ENCODE measurements at regions not wholly inside any gene's neighbourhood (a gene's known extent, or its start where the extent isn't known, plus 50 kb on each side); places are given as distances from the start of the nearest gene placed in this dataset.
"Not testable (repeated sequence)": the region's sequence is repeated elsewhere in the genome, so short reads cannot be mapped to it uniquely, and the experiment has no call there.

GRCh38 chr3:116512281-116512680 is 67.0 kb upstream of the LSAMP start:
- DNase-seq (ENCODE audit: low spot score): no peak

- no peak for DNase-seq (ENCODE audit: low spot score)
Measured at GRCh38 chr3:116512931-116513330, 67.6 kb upstream of the LSAMP start.

- no peak for DNase-seq (ENCODE audit: low spot score)
Measured at GRCh38 chr3:116515973-116516372, 70.7 kb upstream of the LSAMP start.

GRCh38 chr3:116517308-116517707 is 72.0 kb upstream of the LSAMP start:
- DNase-seq (ENCODE audit: low spot score): peak; percentile 11

- not testable (repeated sequence) for DNase-seq (ENCODE audit: low spot score)
Measured at GRCh38 chr3:116519101-116519500, 73.8 kb upstream of the LSAMP start.

- not testable (repeated sequence) for DNase-seq (ENCODE audit: low spot score)
Measured at GRCh38 chr3:116519823-116520222, 74.5 kb upstream of the LSAMP start.

- no peak for DNase-seq (ENCODE audit: low spot score)
Measured at GRCh38 chr3:116524453-116525210, 79.3 kb upstream of the LSAMP start.

- DNase-seq (ENCODE audit: low spot score): no peak
Measured at GRCh38 chr3:116552246-116552645, 107.0 kb upstream of the LSAMP start.

- no peak for DNase-seq (ENCODE audit: low spot score)
Measured at GRCh38 chr3:116553355-116553754, 108.1 kb upstream of the LSAMP start.

- no peak for DNase-seq (ENCODE audit: low spot score)
Measured at GRCh38 chr3:116561529-116561928, 116.2 kb upstream of the LSAMP start.

GRCh38 chr3:116563351-116563750 is 118.1 kb upstream of the LSAMP start:
- no peak for DNase-seq (ENCODE audit: low spot score)

GRCh38 chr3:116566478-116566960 is 121.2 kb upstream of the LSAMP start:
- DNase-seq (ENCODE audit: low spot score): no peak

- no peak for DNase-seq (ENCODE audit: low spot score)
Measured at GRCh38 chr3:116569611-116570010, 124.3 kb upstream of the LSAMP start.

- peak; percentile 11 for DNase-seq (ENCODE audit: low spot score)
Measured at GRCh38 chr3:116579840-116580239, 129.7 kb upstream of the TUSC7 start.

GRCh38 chr3:116586285-116586944 is 123.2 kb upstream of the TUSC7 start:
- DNase-seq (ENCODE audit: low spot score): no peak

- no peak for DNase-seq (ENCODE audit: low spot score)
Measured at GRCh38 chr3:116591236-116591635, 118.3 kb upstream of the TUSC7 start.

GRCh38 chr3:116601206-116601605 is 108.4 kb upstream of the TUSC7 start:
- no peak for DNase-seq (ENCODE audit: low spot score)

GRCh38 chr3:116607205-116607604 is 102.4 kb upstream of the TUSC7 start:
- DNase-seq (ENCODE audit: low spot score): no peak

GRCh38 chr3:116610124-116610523 is 99.5 kb upstream of the TUSC7 start:
- no peak for DNase-seq (ENCODE audit: low spot score)

- peak; percentile 20 for DNase-seq (ENCODE audit: low spot score)
Measured at GRCh38 chr3:116614795-116615362, 94.7 kb upstream of the TUSC7 start.

GRCh38 chr3:116618138-116618537 is 91.4 kb upstream of the TUSC7 start:
- DNase-seq (ENCODE audit: low spot score): no peak

- no peak for DNase-seq (ENCODE audit: low spot score)
Measured at GRCh38 chr3:116618930-116619329, 90.6 kb upstream of the TUSC7 start.

GRCh38 chr3:116630494-116630893 is 79.1 kb upstream of the TUSC7 start:
- no peak for DNase-seq (ENCODE audit: low spot score)

Data from kidney tubule cell (primary cell).